Pons (tissue), 1 donor: ENCODE measurements at regions not wholly inside any gene's neighbourhood (a gene's known extent, or its start where the extent isn't known, plus 50 kb on each side); places are given as distances from the start of the nearest gene placed in this dataset.
"Not testable (repeated sequence)": the region's sequence is repeated elsewhere in the genome, so short reads cannot be mapped to it uniquely, and the experiment has no call there.

Experiments
- DNase-seq: peaks from one replicate; pipeline ENCODE4 v3.0.0-alpha.2; 2016; ENCODE audit warnings: low spot score

GRCh38 chr7:88614736-88615135 is 144.8 kb upstream of the ZNF804B start:
- no peak for DNase-seq

- no peak for DNase-seq
Observed at GRCh38 chr7:88610942-88611341, 148.6 kb upstream of the ZNF804B start.

GRCh38 chr7:88600695-88601094 is 158.8 kb upstream of the ZNF804B start:
- no peak for DNase-seq

GRCh38 chr7:88599528-88599927 is 160.0 kb upstream of the ZNF804B start:
- DNase-seq: no peak

GRCh38 chr7:88597941-88598425 is 161.5 kb upstream of the ZNF804B start:
- no peak for DNase-seq

GRCh38 chr7:88590963-88591362 is 168.5 kb upstream of the ZNF804B start:
- no peak for DNase-seq

DNA sequence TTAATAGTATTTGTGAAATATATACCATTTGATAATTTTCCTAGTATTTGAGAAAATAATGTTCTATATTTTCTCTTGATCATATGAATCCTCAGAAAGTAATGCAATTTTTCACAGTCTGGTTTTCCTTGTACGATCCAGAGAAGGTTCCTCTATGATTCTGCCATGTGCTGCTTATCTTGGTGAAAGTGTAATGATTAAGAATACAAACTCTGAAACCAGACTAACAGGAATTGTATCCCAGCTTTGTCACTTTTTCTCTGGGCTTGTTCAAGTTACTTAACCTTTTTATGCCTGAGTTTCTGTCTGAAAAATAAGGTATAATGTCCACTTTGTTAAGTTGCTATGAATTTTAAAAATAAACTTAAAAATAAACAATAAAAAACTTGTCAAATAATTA is 169.6 kb upstream of the ZNF804B start:
- no peak for DNase-seq

DNA sequence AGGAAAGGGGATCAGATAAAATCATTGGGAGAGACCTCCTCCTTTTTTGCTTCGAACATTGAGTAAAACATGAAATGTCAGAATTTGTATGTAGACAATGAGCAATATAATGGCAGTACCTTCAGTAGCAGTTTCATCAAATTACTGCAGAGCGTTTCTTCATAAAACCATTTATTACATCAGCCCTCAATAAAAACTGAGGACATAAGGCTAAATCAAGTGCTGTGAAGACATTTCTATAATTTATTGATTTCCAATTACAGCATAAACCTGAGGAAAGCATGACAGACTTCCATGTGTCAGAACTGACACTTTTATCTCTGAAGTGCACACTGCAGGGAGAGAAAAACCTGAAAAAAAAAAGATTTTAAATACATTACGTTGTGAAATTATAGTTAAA is 172.6 kb upstream of the ZNF804B start:
- no peak for DNase-seq

GRCh38 chr7:88586219-88586618 is 173.3 kb upstream of the ZNF804B start:
- peak; percentile 49 for DNase-seq

DNA sequence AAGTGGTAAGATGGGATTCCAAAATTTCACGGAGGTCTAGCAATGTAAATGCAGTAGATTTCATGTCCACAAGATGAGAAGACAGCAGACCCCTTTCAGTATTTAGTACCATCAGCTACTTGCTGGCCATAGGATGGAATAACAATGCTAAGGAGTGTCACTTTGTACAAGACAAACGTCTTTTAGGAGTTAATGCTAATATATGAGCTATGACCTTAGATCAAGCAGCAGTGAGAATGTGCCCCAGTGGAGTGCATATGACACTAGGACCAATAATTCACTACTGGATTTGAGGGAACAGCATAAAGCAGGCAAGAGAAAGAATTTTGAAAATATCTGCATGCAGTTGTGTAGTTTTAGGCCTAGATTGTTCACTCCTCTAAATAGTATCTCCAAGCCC is 182.8 kb upstream of the ZNF804B start:
- DNase-seq: no peak

- no peak for DNase-seq
Observed at GRCh38 chr7:88566162-88566729, 193.3 kb upstream of the ZNF804B start.

GRCh38 chr7:88565401-88565800 is 194.1 kb upstream of the ZNF804B start:
- no peak for DNase-seq

DNA sequence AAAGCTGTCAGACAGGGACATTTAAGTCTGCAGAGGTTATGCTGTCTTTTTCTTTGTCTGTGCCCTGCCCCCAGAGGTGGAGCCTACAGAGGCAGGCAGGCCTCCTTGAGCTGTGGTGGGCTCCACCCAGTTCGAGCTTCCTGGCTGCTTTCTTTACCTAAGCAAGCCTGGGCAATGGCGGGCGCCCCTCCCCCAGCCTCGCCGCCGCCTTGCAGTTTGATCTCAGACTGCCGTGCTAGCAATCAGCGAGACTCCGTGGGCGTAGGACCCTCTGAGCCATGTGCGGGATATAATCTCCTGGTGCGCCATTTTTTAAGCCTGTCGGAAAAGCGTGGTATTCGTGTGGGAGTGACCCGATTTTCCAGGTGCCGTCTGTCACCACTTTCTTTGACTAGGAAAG is 203.1 kb upstream of the ZNF804B start:
- not testable (repeated sequence) for DNase-seq

DNA sequence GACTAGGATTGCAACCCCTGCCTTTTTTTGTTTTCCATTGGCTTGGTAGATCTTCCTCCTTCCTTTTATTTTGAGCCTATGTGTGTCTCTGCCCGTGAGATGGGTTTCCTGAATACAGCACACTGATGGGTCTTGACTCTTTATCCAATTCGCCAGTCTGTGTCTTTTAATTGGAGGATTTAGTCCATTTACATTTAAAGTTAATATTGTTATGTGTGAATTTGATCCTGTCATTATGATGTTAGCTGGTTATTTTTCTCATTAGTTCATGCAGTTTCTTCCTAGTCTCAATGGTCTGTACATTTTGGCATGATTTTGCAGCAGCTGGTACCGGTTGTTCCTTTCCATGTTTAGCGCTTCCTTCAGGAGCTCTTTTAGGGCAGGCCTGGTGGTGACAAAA is 204.7 kb upstream of the ZNF804B start:
- not testable (repeated sequence) for DNase-seq

DNA sequence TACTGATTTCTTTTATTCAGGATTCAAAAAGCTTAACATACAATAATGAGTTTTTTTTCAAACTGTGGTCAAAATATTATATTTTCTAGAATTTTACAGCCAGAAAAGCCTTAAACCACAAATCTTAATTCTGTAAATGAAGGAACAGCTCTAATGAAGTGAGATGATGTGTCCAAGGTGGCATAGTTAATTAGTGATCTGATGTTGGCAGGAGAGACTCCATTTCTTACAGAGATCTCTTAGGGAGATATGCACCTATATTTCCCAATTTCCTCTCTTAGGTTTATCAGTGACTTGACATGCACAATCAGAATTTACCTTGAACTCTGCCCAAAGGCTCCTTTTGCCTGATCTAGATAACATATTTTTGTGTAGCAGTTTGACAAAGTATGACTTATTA is 211.1 kb upstream of the ZNF804B start:
- DNase-seq: no peak

DNA sequence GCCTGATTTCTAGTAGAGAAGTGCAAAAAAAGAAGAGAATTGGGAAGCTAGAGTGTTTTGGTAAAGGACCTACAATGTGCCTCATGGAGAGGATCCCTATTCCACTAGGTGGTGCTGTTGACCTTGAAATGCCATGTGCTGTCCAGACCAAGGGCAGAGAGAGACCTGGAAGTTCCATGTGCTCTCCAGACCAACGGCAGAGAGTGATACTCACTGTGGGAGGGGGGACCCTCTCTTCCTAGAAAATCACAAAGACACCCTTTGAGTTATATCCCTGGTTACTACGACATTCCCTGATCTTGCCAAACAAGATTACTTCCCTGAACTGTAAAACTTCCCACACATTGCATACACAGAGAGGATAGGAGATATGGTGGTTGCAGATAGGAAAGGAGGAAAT is 212.7 kb upstream of the ZNF804B start:
- DNase-seq: peak; percentile 24

- no peak for DNase-seq
Observed at GRCh38 chr7:88545663-88546062, 213.8 kb upstream of the ZNF804B start.

DNA sequence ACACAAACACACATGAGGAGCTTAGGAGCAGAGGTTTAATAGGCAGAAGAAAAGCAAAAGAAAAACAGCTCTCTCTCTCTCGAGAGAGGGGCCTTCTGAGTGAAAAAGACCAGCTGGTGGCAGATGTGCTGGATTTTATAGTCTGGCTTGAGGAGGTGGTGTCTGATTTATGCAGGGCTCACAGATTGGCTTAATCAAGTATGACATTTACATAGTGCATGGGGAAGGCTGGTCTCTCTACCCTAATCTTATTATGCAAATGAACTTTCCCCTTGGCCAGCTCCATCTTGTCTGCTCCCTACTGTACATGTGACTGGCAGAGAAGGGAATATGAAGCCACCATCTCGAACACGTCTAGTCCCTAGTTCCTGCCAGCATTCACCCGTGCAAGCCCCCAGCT is 219.5 kb upstream of the ZNF804B start:
- no peak for DNase-seq

- DNase-seq: no peak
Observed at GRCh38 chr7:88539518-88539917, 220.0 kb upstream of the ZNF804B start.

- no peak for DNase-seq
Observed at GRCh38 chr7:88523645-88524044, 217.0 kb upstream of the STEAP4 start.

DNA sequence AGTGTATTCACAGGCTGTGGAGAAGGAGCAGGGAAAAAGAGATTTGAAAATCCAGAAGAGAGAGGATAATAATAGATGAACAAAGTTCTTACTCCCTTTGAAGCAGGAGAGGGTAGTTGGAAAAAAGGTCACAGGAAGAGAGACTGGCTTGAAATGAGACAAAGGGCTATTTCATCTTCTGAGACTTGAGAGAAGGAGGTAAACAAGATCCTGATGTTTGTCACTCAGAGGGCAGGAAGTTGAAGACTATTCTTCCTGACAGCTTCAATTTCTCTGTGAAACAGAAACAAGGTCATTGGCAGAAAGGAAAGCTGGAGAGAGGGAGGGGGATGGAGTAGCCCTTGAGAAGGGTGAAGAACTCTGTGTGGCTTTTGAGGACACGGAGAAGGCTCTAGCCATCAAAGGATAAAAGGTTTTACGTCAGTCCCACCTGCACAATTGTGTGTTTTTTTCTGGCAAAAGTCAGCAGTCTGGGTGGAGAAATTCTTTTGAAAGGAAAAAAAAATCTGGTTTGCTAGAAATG is 216.1 kb upstream of the STEAP4 start:
- DNase-seq: peak; percentile 14

DNA sequence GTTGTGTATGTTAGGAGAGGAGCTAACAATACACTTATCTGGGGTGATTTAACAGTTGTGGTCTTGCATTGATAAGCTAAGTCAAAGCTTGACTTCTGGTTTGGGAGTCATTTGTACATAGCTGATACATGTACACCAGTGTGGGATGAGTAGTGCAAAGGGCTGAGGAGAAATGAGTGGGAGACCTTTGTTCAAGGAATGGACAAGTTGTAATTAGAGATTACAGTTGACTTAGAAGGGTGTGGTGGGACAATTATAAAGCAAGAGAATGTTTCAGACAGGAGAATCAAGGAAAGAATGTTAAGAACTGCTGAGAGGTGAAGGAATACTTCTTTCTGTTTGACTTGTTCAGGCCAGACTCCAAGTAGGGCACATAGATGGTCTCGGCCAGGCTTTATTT is 209.7 kb upstream of the STEAP4 start:
- DNase-seq: no peak

DNA sequence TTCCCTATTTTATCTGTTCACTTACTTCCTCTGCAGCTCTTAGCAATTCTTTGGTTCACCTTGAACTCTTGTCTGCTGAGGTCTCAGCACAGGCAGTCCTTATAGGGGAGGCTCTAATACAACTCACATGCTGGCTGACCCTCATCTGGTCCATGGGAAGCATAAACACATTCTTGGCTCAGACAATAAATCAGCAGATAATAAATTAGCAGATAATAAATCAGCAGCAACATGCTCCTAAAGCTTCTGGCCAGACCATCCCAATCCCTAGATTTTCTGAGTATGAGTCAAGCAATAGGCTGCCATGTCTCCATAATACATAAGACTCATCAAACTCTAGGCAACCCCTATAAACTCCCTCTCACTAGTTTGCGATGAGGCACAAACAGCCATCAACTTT is 208.6 kb upstream of the STEAP4 start:
- no peak for DNase-seq

GRCh38 chr7:88509341-88509740 is 202.6 kb upstream of the STEAP4 start:
- no peak for DNase-seq
